ENCODE measurements at regions not wholly inside any gene's neighbourhood (a gene's known extent, or its start where the extent isn't known, plus 50 kb on each side); places are given as distances from the start of the nearest gene placed in this dataset.

GRCh38 chr1:73770109-73770905 lies 427.7 kb downstream of the LRRIQ3 start:
- ATAC-seq (peak; percentile 9), DNase-seq (no peak)
- no peak for TF ChIP-seq CTCF (IDR thresholded peaks at IDR 0.05)
- Histone ChIP-seq H3K4me1 (ENCODE audit: low read depth) (no peaks in the 10 kb centered on the region), H3K9me3 (no peaks in the 10 kb centered on the region), H3K4me3 (no peak overlapping the region), H3K36me3 (ENCODE audit: low read depth) (no peaks in the 10 kb centered on the region)
- intact Hi-C loops (cut with DNase I, micrococcal nuclease), result no loop called here

- TF ChIP-seq CTCF (IDR thresholded peaks at IDR 0.05), result no peak
- no peak overlapping the region for H3K4me3 ChIP-seq
- DNase-seq, result no peak
- H3K9me3 ChIP-seq, result no peaks in the 10 kb centered on the region
- H3K4me1 ChIP-seq (ENCODE audit: low read depth), result no peaks in the 10 kb centered on the region
- no peaks in the 10 kb centered on the region for H3K36me3 ChIP-seq (ENCODE audit: low read depth)
- ATAC-seq, result no peak
- intact Hi-C loops (cut with DNase I, micrococcal nuclease), result no loop called here
These were observed 431.1 kb downstream of the LRRIQ3 start for GRCh38 chr1:73766786-73767348.

GRCh38 chr1:73765551-73766233 lies 432.3 kb downstream of the LRRIQ3 start:
- no peaks in the 10 kb centered on the region for H3K9me3 ChIP-seq
- TF ChIP-seq CTCF (IDR thresholded peaks at IDR 0.05), result no peak
- intact Hi-C loops (cut with DNase I, micrococcal nuclease), result no loop called here
- H3K4me3 ChIP-seq, result no peak overlapping the region
- ATAC-seq (no peak), DNase-seq (no peak)
- no peaks in the 10 kb centered on the region for H3K36me3 ChIP-seq (ENCODE audit: low read depth)
- H3K4me1 ChIP-seq (ENCODE audit: low read depth), result no peaks in the 10 kb centered on the region

- no peak for TF ChIP-seq CTCF (IDR thresholded peaks at IDR 0.05)
- no peaks in the 10 kb centered on the region for H3K4me1 ChIP-seq (ENCODE audit: low read depth)
- H3K4me3 ChIP-seq, result no peak overlapping the region
- intact Hi-C loops (cut with DNase I, micrococcal nuclease), result no loop called here
- H3K9me3 ChIP-seq, result no peaks in the 10 kb centered on the region
- DNase-seq (no peak), ATAC-seq (no peak)
- no peaks in the 10 kb centered on the region for H3K36me3 ChIP-seq (ENCODE audit: low read depth)
These were observed 436.4 kb downstream of the LRRIQ3 start for GRCh38 chr1:73761559-73761958.

GRCh38 chr1:73759011-73759410 lies 439.0 kb downstream of the LRRIQ3 start:
- no peak for TF ChIP-seq CTCF (IDR thresholded peaks at IDR 0.05)
- ATAC-seq, result no peak

More at GRCh38 chr1:73759011-73759410, 439.0 kb downstream of the LRRIQ3 start:
- no peaks in the 10 kb centered on the region for H3K4me1 ChIP-seq (ENCODE audit: low read depth)
- DNase-seq, result no peak
- H3K4me3 ChIP-seq, result no peak overlapping the region
- no peaks in the 10 kb centered on the region for H3K9me3 ChIP-seq
- intact Hi-C loops (cut with DNase I, micrococcal nuclease), result no loop called here
- H3K36me3 ChIP-seq (ENCODE audit: low read depth), result no peaks in the 10 kb centered on the region
